NOMO-1 treated with DMSO at 0.1 percent for 48 hours (cell line): ENCODE measurements at regions not wholly inside any gene's neighbourhood (a gene's known extent, or its start where the extent isn't known, plus 50 kb on each side); places are given as distances from the start of the nearest gene placed in this dataset.

ENCODE experiments used
- DNase-seq: peaks from one replicate; lab custom pipeline; 2025; ENCODE audit not compliant: unreplicated experiment; lab: John Stamatoyannopoulos, UW

- peak; percentile 19 for DNase-seq
Observed at GRCh38 chr7:131238347-131238931, 89.2 kb upstream of the MKLN1 start.

GRCh38 chr7:131241386-131241785 is 86.3 kb upstream of the MKLN1 start:
- DNase-seq, result no peak

- DNase-seq, result no peak
Observed at GRCh38 chr7:131242123-131242650, 85.5 kb upstream of the MKLN1 start.

- peak; percentile 12 for DNase-seq
Observed at GRCh38 chr7:131244259-131244852, 83.3 kb upstream of the MKLN1 start.

GRCh38 chr7:131249003-131249402 is 78.7 kb upstream of the MKLN1 start:
- no peak for DNase-seq

GRCh38 chr7:131249483-131249882 is 78.2 kb upstream of the MKLN1 start:
- DNase-seq, result no peak

- DNase-seq, result no peak
Observed at GRCh38 chr7:131250331-131250730, 77.3 kb upstream of the MKLN1 start.

GRCh38 chr7:131251371-131251770 is 76.3 kb upstream of the MKLN1 start:
- no peak for DNase-seq

GRCh38 chr7:131252976-131253375 is 74.7 kb upstream of the MKLN1 start:
- DNase-seq, result no peak

- no peak for DNase-seq
Observed at GRCh38 chr7:131254211-131254610, 73.5 kb upstream of the MKLN1 start.

GRCh38 chr7:131255242-131255641 is 72.4 kb upstream of the MKLN1 start:
- no peak for DNase-seq

- DNase-seq, result no peak
Observed at GRCh38 chr7:131261476-131261994, 66.1 kb upstream of the MKLN1 start.

- DNase-seq, result peak; percentile 41
Observed at GRCh38 chr7:131265227-131265626, 62.4 kb upstream of the MKLN1 start.

GRCh38 chr7:131267631-131268030 is 60.0 kb upstream of the MKLN1 start:
- no peak for DNase-seq

GRCh38 chr7:131268906-131269305 is 58.8 kb upstream of the MKLN1 start:
- no peak for DNase-seq

- DNase-seq, result no peak
Observed at GRCh38 chr7:131272086-131272485, 55.6 kb upstream of the MKLN1 start.

- no peak for DNase-seq
Observed at GRCh38 chr7:131274986-131275385, 52.7 kb upstream of the MKLN1 start.

- DNase-seq, result no peak
Observed at GRCh38 chr7:131276190-131276589, 51.5 kb upstream of the MKLN1 start.

GRCh38 chr7:131276748-131277147 is 50.9 kb upstream of the MKLN1 start:
- DNase-seq, result no peak
